HEK293 (cell line): ENCODE measurements at regions not wholly inside any gene's neighbourhood (a gene's known extent, or its start where the extent isn't known, plus 50 kb on each side); places are given as distances from the start of the nearest gene placed in this dataset.

Experiments
- CTCF ChIP-seq: fragments of 450-650 bp; formaldehyde crosslinking; IDR thresholded peaks from 2 replicates; pipeline ENCODE4 v1.5.1; 2016; ENCODE audit warnings: missing biosample characterization, missing genetic modification characterization
- INSM2 ChIP-seq: fragments of 450-650 bp; formaldehyde crosslinking; IDR thresholded peaks from 2 replicates; pipeline ENCODE4 v1.5.1; 2016; ENCODE audit warnings: missing biosample characterization, missing genetic modification characterization
- MZF1 ChIP-seq: fragments of 450-650 bp; formaldehyde crosslinking; IDR thresholded peaks from 2 replicates; pipeline ENCODE4 v1.5.1; 2017; ENCODE audit warnings: missing biosample characterization, missing genetic modification characterization, borderline replicate concordance
- REST ChIP-seq: fragments of 450-650 bp; formaldehyde crosslinking; IDR thresholded peaks from 2 replicates; pipeline ENCODE4 v1.5.1; 2016; ENCODE audit warnings: missing biosample characterization, missing genetic modification characterization
- TCF7L2 ChIP-seq: IDR thresholded peaks from 2 replicates; pipeline ENCODE4 v1.6.1; 2011; ENCODE audit warnings: low read depth, mild to moderate bottlenecking, inconsistent platforms, low read length, moderate library complexity, borderline replicate concordance
- ZFP37 ChIP-seq: fragments of 450-650 bp; formaldehyde crosslinking; IDR thresholded peaks from 2 replicates; pipeline ENCODE4 v1.5.1; 2016; ENCODE audit warnings: missing biosample characterization, missing genetic modification characterization
- ZNF280D ChIP-seq: fragments of 450-650 bp; formaldehyde crosslinking; IDR thresholded peaks from 2 replicates; pipeline ENCODE4 v1.5.1; 2016; ENCODE audit warnings: missing biosample characterization, missing genetic modification characterization
- ZNF354C ChIP-seq: fragments of 450-650 bp; formaldehyde crosslinking; IDR thresholded peaks from 2 replicates; pipeline ENCODE4 v1.5.1; 2016; ENCODE audit warnings: missing biosample characterization, missing genetic modification characterization, low read depth, borderline replicate concordance
- ZNF513 ChIP-seq: fragments of 450-650 bp; IDR thresholded peaks from 2 replicates; pipeline ENCODE4 v1.5.1; 2018; ENCODE audit warnings: missing biosample characterization, missing genetic modification characterization
- ZNF707 ChIP-seq: fragments of 450-650 bp; formaldehyde crosslinking; IDR thresholded peaks from 2 replicates; pipeline ENCODE4 v1.5.1; 2016; ENCODE audit warnings: missing biosample characterization, missing genetic modification characterization

- TF ChIP-seq TCF7L2 = no peak
- no peak for TF ChIP-seq CTCF (tag by site-specific recombination)
- no peak for TF ChIP-seq ZNF280D (tag by site-specific recombination)
- no peak for TF ChIP-seq ZNF707 (tag by site-specific recombination)
- TF ChIP-seq ZNF354C (tag by site-specific recombination) = no peak
- no peak for TF ChIP-seq INSM2 (tag by site-specific recombination)
- TF ChIP-seq REST (tag by site-specific recombination) = no peak
- no peak for TF ChIP-seq MZF1 (tag by site-specific recombination)
- TF ChIP-seq ZNF513 (tag by site-specific recombination) = no peak
- no peak for TF ChIP-seq ZFP37
Measured at GRCh38 chr13:79799059-79799867, 318.3 kb downstream of the NDFIP2 start.
